Smooth muscle cell (in vitro differentiated cells): ENCODE measurements at regions not wholly inside any gene's neighbourhood (a gene's known extent, or its start where the extent isn't known, plus 50 kb on each side); places are given as distances from the start of the nearest gene placed in this dataset.

Experiments used
- DNase-seq: peaks from one replicate; lab custom pipeline; 2025; ENCODE audit not compliant: unreplicated experiment; lab: John Stamatoyannopoulos, UW
- H2AFZ ChIP-seq: fragments of 200-600 bp; sonication (generic); 2 replicates; pipeline ENCODE4 v1.6.0; 2016; ENCODE audit warnings: antibody characterized with exemption, low read depth, mild to moderate bottlenecking
- H3F3A ChIP-seq: fragments of 200-600 bp; sonication (generic); 2 replicates; pipeline ENCODE4 v1.6.0; 2017; ENCODE audit warnings: antibody characterized with exemption, low read depth
- H3K27ac ChIP-seq: fragments of 200-600 bp; sonication (generic); 2 replicates; pipeline ENCODE4 v1.5.1; 2016; ENCODE audit warnings: low read depth, mild to moderate bottlenecking
- H3K27me3 ChIP-seq: fragments of 200-600 bp; sonication (generic); 2 replicates; pipeline ENCODE4 v1.6.1; 2016; ENCODE audit warnings: low read depth, mild to moderate bottlenecking
- H3K36me3 ChIP-seq: fragments of 200-600 bp; sonication (generic); 2 replicates; pipeline ENCODE4 v1.5.1; 2016; ENCODE audit warnings: low read depth
- H3K4me1 ChIP-seq: fragments of 200-600 bp; sonication (generic); 2 replicates; pipeline ENCODE4 v1.5.1; 2016; ENCODE audit warnings: low read depth
- H3K4me2 ChIP-seq: fragments of 200-600 bp; sonication (generic); 2 replicates; pipeline ENCODE4 v1.6.0; 2016; ENCODE audit warnings: mild to moderate bottlenecking
- H3K4me3 ChIP-seq: fragments of 200-600 bp; sonication (generic); 2 replicates; pipeline ENCODE4 v1.5.1; 2016; ENCODE audit warnings: mild to moderate bottlenecking
- H3K79me2 ChIP-seq: fragments of 200-600 bp; sonication (generic); 2 replicates; pipeline ENCODE4 v1.6.0; 2016; ENCODE audit warnings: low read depth, mild to moderate bottlenecking
- H3K9ac ChIP-seq: fragments of 200-600 bp; sonication (generic); 2 replicates; pipeline ENCODE4 v1.6.0; 2016; ENCODE audit warnings: low read depth
- H3K9me3 ChIP-seq: fragments of 200-600 bp; sonication (generic); replicated peaks from 2 replicates; pipeline ENCODE4 v1.5.1; 2016; ENCODE audit warnings: low read depth
- H4K20me1 ChIP-seq: fragments of 200-600 bp; sonication (generic); 2 replicates; pipeline ENCODE4 v1.6.0; 2016; ENCODE audit warnings: low read depth
- CTCF ChIP-seq: fragments of 200-600 bp; sonication (generic); IDR thresholded peaks from 2 replicates; pipeline ENCODE4 v1.5.1; 2017; ENCODE audit warnings: borderline replicate concordance, mild to moderate bottlenecking, antibody characterized with exemption; ENCODE audit not compliant: insufficient read depth, poor library complexity, severe bottlenecking
- WGBS: methylation state at CpG from one replicate; pipeline ENCODE4 v1.1.7; 2016; ENCODE audit warnings: low lambda C conversion rate; 5-methylcytosine and 5-hydroxymethylcytosine counted together

- WGBS: 97% methylated on average over 15 of the region's 15 CpGs
- no peak for TF ChIP-seq CTCF
- no peak for DNase-seq
- Histone ChIP-seq H3K4me2 (no peak overlapping the region), H3K27ac (no peak overlapping the region), H3K27me3 (no peaks in the 10 kb centered on the region), H3K79me2 (no peaks in the 10 kb centered on the region), H2AFZ (no peak overlapping the region), H4K20me1 (no peaks in the 10 kb centered on the region), H3K9me3 (no peaks in the 10 kb centered on the region), H3K4me3 (no peak overlapping the region), H3K4me1 (no peaks in the 10 kb centered on the region), H3F3A (no peaks in the 10 kb centered on the region), H3K36me3 (no peaks in the 10 kb centered on the region), H3K9ac (no peak overlapping the region)
Measured at GRCh38 chr1:4062992-4063391, 162.9 kb upstream of the C1orf174 start.

GRCh38 chr1:4063516-4063915 lies 163.4 kb upstream of the C1orf174 start:
- no peak overlapping the region for H3K4me3 ChIP-seq
- DNase-seq: no peak
- H3K27me3 ChIP-seq: no peaks in the 10 kb centered on the region
- no peaks in the 10 kb centered on the region for H3F3A ChIP-seq
- no peaks in the 10 kb centered on the region for H3K79me2 ChIP-seq
- H3K9ac ChIP-seq: no peak overlapping the region
- no peaks in the 10 kb centered on the region for H3K9me3 ChIP-seq
- H3K4me1 ChIP-seq: no peaks in the 10 kb centered on the region
- H3K27ac ChIP-seq: no peak overlapping the region
- no peak overlapping the region for H2AFZ ChIP-seq
- TF ChIP-seq CTCF: no peak
- no peaks in the 10 kb centered on the region for H4K20me1 ChIP-seq
- H3K4me2 ChIP-seq: no peak overlapping the region
- WGBS: 94% methylated on average over 7 of the region's 7 CpGs
- no peaks in the 10 kb centered on the region for H3K36me3 ChIP-seq

- H3K9me3 ChIP-seq: no peaks in the 10 kb centered on the region
- H4K20me1 ChIP-seq: no peaks in the 10 kb centered on the region
- H3K4me2 ChIP-seq: no peak overlapping the region
- no peaks in the 10 kb centered on the region for H3F3A ChIP-seq
- no peak for DNase-seq
- H3K4me3 ChIP-seq: no peak overlapping the region
- 95% methylated on average over 7 of the region's 7 CpGs for WGBS
- TF ChIP-seq CTCF: no peak
- no peak overlapping the region for H3K9ac ChIP-seq
- no peaks in the 10 kb centered on the region for H3K27me3 ChIP-seq
- no peaks in the 10 kb centered on the region for H3K79me2 ChIP-seq
- H3K36me3 ChIP-seq: no peaks in the 10 kb centered on the region
- H3K4me1 ChIP-seq: no peaks in the 10 kb centered on the region
- no peak overlapping the region for H3K27ac ChIP-seq
- H2AFZ ChIP-seq: no peak overlapping the region
Measured at GRCh38 chr1:4064150-4064889, 164.2 kb upstream of the C1orf174 start.
